Transverse colon (tissue), 4 donors: ENCODE measurements at regions not wholly inside any gene's neighbourhood (a gene's known extent, or its start where the extent isn't known, plus 50 kb on each side); places are given as distances from the start of the nearest gene placed in this dataset.

Experiments used
- DNase-seq: peaks from one replicate; pipeline ENCODE4 v3.0.0-alpha.2; 2019
- H3K27ac ChIP-seq, 4 donors: fragments of 200-600 bp; sonication (generic); 2 replicates each; pipeline ENCODE4 v1.5.1; 2016 to 2018; ENCODE audit warnings: inconsistent platforms in 4 of 4
- H3K27me3 ChIP-seq: fragments of 200-600 bp; sonication (generic); 2 replicates; pipeline ENCODE4 v1.5.1; 2017; ENCODE audit warnings: inconsistent platforms
- H3K36me3 ChIP-seq, 4 donors: fragments of 200-600 bp; sonication (generic); 2 replicates each; pipeline ENCODE4 v1.5.1; 2017 to 2019; ENCODE audit warnings: inconsistent platforms in 4 of 4
- H3K4me1 ChIP-seq, 4 donors: fragments of 200-600 bp; sonication (generic); 2 replicates each; pipeline ENCODE4 v1.5.1; 2017 to 2020; ENCODE audit warnings: inconsistent platforms in 4 of 4
- H3K4me3 ChIP-seq, 4 donors: fragments of 200-600 bp; sonication (generic); 1 replicate in 1 of 4; 2 replicates in 3 of 4; pipeline versions ENCODE4 v1.5.1 to v1.6.1; 2017 to 2019; ENCODE audit warnings: inconsistent platforms in 4 of 4
- H3K9me3 ChIP-seq, 2 donors: fragments of 200-600 bp; sonication (generic); 2 replicates each; pipeline ENCODE4 v1.5.1; 2017 to 2019; ENCODE audit warnings: inconsistent platforms in 2 of 2
- EP300 ChIP-seq: sonication (generic); formaldehyde crosslinking; IDR thresholded peaks from one replicate; pipeline ENCODE4 v1.6.1; 2017; ENCODE audit warnings: antibody characterized with exemption, low read depth
- POLR2A ChIP-seq: fragments of 450-650 bp; IDR thresholded peaks from one replicate; pipeline ENCODE4 v1.6.1; 2016; ENCODE audit warnings: antibody characterized with exemption, mild to moderate bottlenecking, moderate library complexity
- POLR2AphosphoS5 ChIP-seq, 3 donors: sonication (generic); formaldehyde crosslinking; IDR thresholded peaks; one replicate each; pipeline ENCODE4 v1.6.1; 2016; ENCODE audit warnings: antibody characterized with exemption in 3 of 3
- whole genome bisulfite sequencing, 2 donors: methylation state at CpG; one replicate each; pipeline ENCODE4 v1.1.5; 2018; ENCODE audit warnings: low coverage in 1 of 2; 5-methylcytosine and 5-hydroxymethylcytosine counted together
- in situ Hi-C, 4 donors: fragments of 200-750 bp; cut with MboI; loops; one replicate each; pipeline versions ENCODE4 v1.15.0 to v1.15.1; 2017; ENCODE audit warnings: low sequenced_read_pairs in 3 of 4, low pct_ligation_motif_present in 1 of 4, low pct_unique_long_range_greater_than_20kb in 1 of 4
- intact Hi-C: fragments of 100-400 bp; cut with DNase I; formaldehyde crosslinking; loops from one replicate; pipeline ENCODE4 v1.15.1; 2023; ENCODE audit warnings: low total_unique reads
- TF ChIP-seq, protein P1 (sequence below), 5 experiments: fragments of 200-600 bp in 3 of 5; fragments of 450-650 bp in 2 of 5; sonication (generic) in 3 of 5; IDR thresholded peaks; 1 replicate in 2 of 5; 2 replicates in 3 of 5; pipeline ENCODE4 v1.5.1; 2016 to 2017; ENCODE audit warnings: antibody characterized with exemption in 5 of 5, inconsistent platforms in 3 of 5, mild to moderate bottlenecking in 2 of 5, moderate library complexity in 1 of 5

DNA sequence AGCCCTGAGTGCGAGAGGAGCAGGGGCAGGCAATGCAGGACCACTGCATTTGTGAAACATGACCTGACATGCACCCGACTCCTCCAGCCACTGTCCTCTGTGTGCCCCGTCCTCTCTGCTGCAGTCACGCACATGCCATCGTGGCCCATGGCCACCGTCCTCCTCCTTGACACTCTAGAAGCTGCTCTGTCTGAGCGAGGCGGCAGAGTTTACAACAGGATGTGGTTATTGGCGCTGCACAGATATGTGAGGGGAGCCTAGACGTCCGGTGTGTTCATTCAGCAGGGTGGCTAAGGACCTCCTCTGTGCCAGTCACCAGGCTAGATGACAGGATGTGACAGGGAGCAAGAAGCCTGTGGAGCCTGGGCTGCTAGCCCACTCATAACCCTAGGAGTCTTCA lies 277.8 kb downstream of the FOXO1 start:
- no peak for TF ChIP-seq EP300
- TF ChIP-seq, protein P1, sequence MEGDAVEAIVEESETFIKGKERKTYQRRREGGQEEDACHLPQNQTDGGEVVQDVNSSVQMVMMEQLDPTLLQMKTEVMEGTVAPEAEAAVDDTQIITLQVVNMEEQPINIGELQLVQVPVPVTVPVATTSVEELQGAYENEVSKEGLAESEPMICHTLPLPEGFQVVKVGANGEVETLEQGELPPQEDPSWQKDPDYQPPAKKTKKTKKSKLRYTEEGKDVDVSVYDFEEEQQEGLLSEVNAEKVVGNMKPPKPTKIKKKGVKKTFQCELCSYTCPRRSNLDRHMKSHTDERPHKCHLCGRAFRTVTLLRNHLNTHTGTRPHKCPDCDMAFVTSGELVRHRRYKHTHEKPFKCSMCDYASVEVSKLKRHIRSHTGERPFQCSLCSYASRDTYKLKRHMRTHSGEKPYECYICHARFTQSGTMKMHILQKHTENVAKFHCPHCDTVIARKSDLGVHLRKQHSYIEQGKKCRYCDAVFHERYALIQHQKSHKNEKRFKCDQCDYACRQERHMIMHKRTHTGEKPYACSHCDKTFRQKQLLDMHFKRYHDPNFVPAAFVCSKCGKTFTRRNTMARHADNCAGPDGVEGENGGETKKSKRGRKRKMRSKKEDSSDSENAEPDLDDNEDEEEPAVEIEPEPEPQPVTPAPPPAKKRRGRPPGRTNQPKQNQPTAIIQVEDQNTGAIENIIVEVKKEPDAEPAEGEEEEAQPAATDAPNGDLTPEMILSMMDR (IDR thresholded peaks at IDR 0.05) = no peak
- TF ChIP-seq POLR2A = peak; percentile 33
- no peak for TF ChIP-seq POLR2AphosphoS5 (IDR thresholded peaks at IDR 0.05)
- in situ Hi-C loops (no loop called here), intact Hi-C loops (no loop called here)
- Histone ChIP-seq H3K36me3 (no peaks in the 10 kb centered on the region), H3K4me3 (no peak overlapping the region), H3K27me3 (no peaks in the 10 kb centered on the region), H3K4me1 (peaks cover 0 to 4% (median 0%) of the 10 kb centered on the region in 4 donors), H3K9me3 (no peaks in the 10 kb centered on the region), H3K27ac (peak overlapping the region; percentile 2 to 67 (median 42))
- DNase-seq = peak; percentile 64
- 61% methylated on average over 11 of the region's 11 CpGs; no CpG with 5 or more reads in 1 of the 2 donors for WGBS, 2 donors

DNA sequence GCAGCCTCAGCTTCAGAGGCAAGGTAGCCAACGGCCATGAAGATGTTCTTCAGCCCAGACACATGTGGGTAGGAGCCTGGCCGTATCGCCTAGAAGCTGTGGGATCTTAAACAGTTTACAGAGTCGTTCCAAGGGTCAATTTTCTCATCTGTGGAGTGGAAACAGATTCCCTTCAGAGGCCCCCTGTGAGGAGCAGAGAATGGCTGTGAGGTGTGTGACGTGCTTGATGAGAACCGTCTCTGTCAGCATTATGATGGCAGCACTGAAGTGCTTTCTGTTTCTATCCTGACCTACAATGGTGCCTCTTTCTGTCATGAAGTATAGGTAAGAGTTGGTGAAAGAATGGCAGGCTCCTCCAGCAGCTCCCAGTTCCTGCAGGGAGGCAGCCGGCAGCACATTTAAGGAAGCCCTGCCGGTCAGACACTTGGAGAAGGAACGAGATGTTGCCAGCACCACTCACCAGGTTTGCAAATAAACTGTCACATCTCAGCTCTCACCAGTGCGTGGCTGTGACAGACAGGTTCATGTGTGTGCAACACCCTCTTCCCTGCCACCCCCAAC lies 277.3 kb downstream of the FOXO1 start:
- Histone ChIP-seq H3K36me3 (no peaks in the 10 kb centered on the region), H3K4me1 (peaks cover 0 to 4% (median 0%) of the 10 kb centered on the region in 4 donors), H3K4me3 (no peak overlapping the region), H3K9me3 (no peaks in the 10 kb centered on the region), H3K27ac (peak overlapping the region; percentile 2 to 67 (median 42)), H3K27me3 (no peaks in the 10 kb centered on the region)
- 44% methylated on average over 10 of the region's 10 CpGs; no CpG with 5 or more reads in 1 of the 2 donors for WGBS, 2 donors
- TF ChIP-seq EP300 = no peak
- TF ChIP-seq POLR2AphosphoS5 (IDR thresholded peaks at IDR 0.05) = no peak
- TF ChIP-seq, protein P1 (IDR thresholded peaks at IDR 0.05) = no peak
- intact Hi-C loops (no loop called here), in situ Hi-C loops (no loop called here)
- no peak for DNase-seq

DNA sequence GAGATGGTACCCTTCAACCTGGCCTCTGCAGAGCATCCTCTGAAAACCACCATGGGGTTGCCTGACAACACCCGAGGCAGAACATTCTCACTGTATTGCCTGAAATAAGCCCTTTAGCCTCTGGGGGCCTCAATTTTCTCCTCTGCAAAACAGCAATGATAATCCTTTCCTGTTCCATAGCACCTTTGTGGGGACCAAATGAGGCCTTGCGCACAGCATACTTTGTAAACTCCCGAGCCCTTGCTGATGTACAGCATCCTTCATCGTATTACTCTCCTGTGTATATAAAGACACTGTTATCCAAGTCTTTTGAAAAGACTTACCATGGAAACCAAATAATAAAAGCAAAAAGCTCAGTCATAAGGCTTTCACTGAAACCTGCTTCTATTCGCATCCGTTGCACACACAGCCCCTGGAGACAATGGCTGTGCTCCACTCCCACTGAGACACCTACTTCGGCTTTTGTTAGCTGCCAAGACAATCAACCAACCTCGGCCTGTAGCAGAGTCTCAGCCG lies 276.0 kb downstream of the FOXO1 start:
- Histone ChIP-seq H3K4me1 (peaks cover 0 to 4% (median 0%) of the 10 kb centered on the region in 4 donors), H3K36me3 (no peaks in the 10 kb centered on the region), H3K27me3 (no peaks in the 10 kb centered on the region), H3K27ac (no peak overlapping the region), H3K9me3 (no peaks in the 10 kb centered on the region), H3K4me3 (no peak overlapping the region)
- intact Hi-C loops = no loop called here
- in situ Hi-C loops = no loop called here
- no peak for DNase-seq
- no peak for TF ChIP-seq EP300
- no peak for TF ChIP-seq POLR2AphosphoS5 (IDR thresholded peaks at IDR 0.05)
- no peak for TF ChIP-seq POLR2A
- WGBS, 2 donors = 94% methylated on average over 9 of the region's 9 CpGs; no CpG with 5 or more reads in 1 of the 2 donors

DNA sequence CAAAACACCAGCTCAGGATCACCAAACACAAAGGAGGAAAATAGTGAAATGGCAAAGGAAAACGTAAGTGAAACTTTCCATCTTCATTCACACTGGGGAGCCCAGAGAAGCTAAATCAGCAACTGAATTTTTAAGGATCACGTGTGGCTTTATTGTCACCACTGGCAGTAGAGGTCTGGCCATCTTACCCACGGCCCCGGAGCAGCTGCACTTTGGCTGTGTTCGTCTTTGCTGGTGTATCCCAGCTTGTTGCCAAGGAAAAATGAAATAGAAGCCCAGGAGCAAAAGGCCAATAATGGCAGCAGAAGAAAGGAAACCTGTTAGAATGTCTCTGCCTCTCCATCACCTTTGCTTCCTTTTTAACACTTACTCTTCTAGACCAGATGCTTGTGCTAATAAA lies 274.7 kb downstream of the FOXO1 start:
- H3K27me3 ChIP-seq = no peaks in the 10 kb centered on the region
- no peaks in the 10 kb centered on the region for H3K36me3 ChIP-seq
- no peak overlapping the region for H3K4me3 ChIP-seq
- WGBS, 2 donors = 83 to 94% methylated on average over 5 of the region's 5 CpGs
- in situ Hi-C loops = no loop called here
- H3K27ac ChIP-seq = no peak overlapping the region
- peaks cover 0 to 4% (median 0%) of the 10 kb centered on the region in 4 donors for H3K4me1 ChIP-seq
- intact Hi-C loops = no loop called here
- no peak for DNase-seq
- H3K9me3 ChIP-seq = no peaks in the 10 kb centered on the region
- TF ChIP-seq, protein P1 (IDR thresholded peaks at IDR 0.05) = no peak
- TF ChIP-seq POLR2A (no peak), EP300 (no peak), POLR2AphosphoS5 (IDR thresholded peaks at IDR 0.05) (no peak)
